WTC11 (cell line): ENCODE measurements at regions not wholly inside any gene's neighbourhood (a gene's known extent, or its start where the extent isn't known, plus 50 kb on each side); places are given as distances from the start of the nearest gene placed in this dataset.

Source experiments
- CREB1 ChIP-seq: sonication (generic); formaldehyde crosslinking; IDR thresholded peaks from 2 replicates; pipeline ENCODE4 v1.8.0; 2023; ENCODE audit warnings: mild to moderate bottlenecking, missing genetic modification reagents
- HMGA2 ChIP-seq: fragments of 250-450 bp; sonication (Bioruptor Pico); IDR thresholded peaks from 2 replicates; pipeline ENCODE4 v1.4.0; 2021; ENCODE audit warnings: mild to moderate bottlenecking, moderate library complexity
- ZNF317 ChIP-seq: sonication (generic); formaldehyde crosslinking; IDR thresholded peaks from 2 replicates; pipeline ENCODE4 v1.8.1; 2023; ENCODE audit warnings: low read depth, mild to moderate bottlenecking, moderate library complexity, missing genetic modification reagents, borderline replicate concordance
- TF ChIP-seq, protein P1 (sequence below): sonication (generic); formaldehyde crosslinking; IDR thresholded peaks from 2 replicates; pipeline ENCODE4 v1.8.1; 2022; ENCODE audit warnings: low read depth, mild to moderate bottlenecking, moderate library complexity, missing genetic modification reagents, borderline replicate concordance
- TF ChIP-seq, protein P2 (sequence below): fragments of 200-600 bp; IDR thresholded peaks from 2 replicates; pipeline ENCODE4 v1.8.0; 2022; ENCODE audit warnings: antibody characterized with exemption

DNA sequence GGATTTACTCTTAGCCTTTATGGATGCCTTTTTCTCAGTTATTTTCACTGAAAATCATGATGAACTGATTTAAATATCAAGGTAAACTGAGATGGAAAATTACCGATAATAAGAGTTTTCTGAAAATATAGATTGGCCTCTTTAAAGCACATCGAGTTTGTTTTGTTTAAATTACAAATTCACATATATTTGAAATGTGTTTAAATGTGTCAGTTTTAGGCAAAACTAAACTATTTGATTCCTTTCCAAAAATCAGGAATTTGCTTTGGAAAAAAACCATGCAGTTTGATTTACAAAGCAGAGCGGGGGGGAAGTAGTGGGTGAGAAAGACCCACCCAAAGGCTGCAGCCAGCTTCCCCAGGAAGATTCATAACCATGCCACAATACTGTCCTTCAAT, 52.0 kb upstream of the EML4 start:
- TF ChIP-seq HMGA2 (CRISPR knock-in tag) (no peak), CREB1 (CRISPR knock-in tag) (no peak), ZNF317 (no peak)
- TF ChIP-seq, protein P1, sequence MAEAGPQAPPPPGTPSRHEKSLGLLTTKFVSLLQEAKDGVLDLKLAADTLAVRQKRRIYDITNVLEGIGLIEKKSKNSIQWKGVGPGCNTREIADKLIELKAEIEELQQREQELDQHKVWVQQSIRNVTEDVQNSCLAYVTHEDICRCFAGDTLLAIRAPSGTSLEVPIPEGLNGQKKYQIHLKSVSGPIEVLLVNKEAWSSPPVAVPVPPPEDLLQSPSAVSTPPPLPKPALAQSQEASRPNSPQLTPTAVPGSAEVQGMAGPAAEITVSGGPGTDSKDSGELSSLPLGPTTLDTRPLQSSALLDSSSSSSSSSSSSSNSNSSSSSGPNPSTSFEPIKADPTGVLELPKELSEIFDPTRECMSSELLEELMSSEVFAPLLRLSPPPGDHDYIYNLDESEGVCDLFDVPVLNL, result no peak
- TF ChIP-seq, protein P2, sequence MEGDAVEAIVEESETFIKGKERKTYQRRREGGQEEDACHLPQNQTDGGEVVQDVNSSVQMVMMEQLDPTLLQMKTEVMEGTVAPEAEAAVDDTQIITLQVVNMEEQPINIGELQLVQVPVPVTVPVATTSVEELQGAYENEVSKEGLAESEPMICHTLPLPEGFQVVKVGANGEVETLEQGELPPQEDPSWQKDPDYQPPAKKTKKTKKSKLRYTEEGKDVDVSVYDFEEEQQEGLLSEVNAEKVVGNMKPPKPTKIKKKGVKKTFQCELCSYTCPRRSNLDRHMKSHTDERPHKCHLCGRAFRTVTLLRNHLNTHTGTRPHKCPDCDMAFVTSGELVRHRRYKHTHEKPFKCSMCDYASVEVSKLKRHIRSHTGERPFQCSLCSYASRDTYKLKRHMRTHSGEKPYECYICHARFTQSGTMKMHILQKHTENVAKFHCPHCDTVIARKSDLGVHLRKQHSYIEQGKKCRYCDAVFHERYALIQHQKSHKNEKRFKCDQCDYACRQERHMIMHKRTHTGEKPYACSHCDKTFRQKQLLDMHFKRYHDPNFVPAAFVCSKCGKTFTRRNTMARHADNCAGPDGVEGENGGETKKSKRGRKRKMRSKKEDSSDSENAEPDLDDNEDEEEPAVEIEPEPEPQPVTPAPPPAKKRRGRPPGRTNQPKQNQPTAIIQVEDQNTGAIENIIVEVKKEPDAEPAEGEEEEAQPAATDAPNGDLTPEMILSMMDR, result no peak
